WTC11 (cell line): ENCODE measurements at regions not wholly inside any gene's neighbourhood (a gene's known extent, or its start where the extent isn't known, plus 50 kb on each side); places are given as distances from the start of the nearest gene placed in this dataset.

Experiments used
- ATAC-seq: fragments of 200-7000 bp; cut with Tn5 transposase; 2 replicates; pipeline ENCODE4 v1.10.0; 2021; ENCODE audit warnings: mild to moderate bottlenecking, moderate library complexity
- CTCF ChIA-PET: fragments of 300-600 bp; sonication (Branson Sonifier 250); formaldehyde crosslinking; loops from one replicate; lab custom pipeline; 2021; ENCODE audit warnings: antibody characterized with exemption; lab: Charles Lee
- POLR2A ChIA-PET: fragments of 350-600 bp; sonication (Branson Sonifier 250); formaldehyde crosslinking; loops from one replicate; lab custom pipeline; 2021; ENCODE audit warnings: antibody characterized with exemption; lab: Charles Lee
- DNase-seq: peaks from one replicate; pipeline ENCODE4 v3.0.0; 2021; ENCODE audit warnings: low spot score
- H3K27ac Mint-ChIP-seq: 2 replicates; pipeline ENCODE4 v1.8.0; 2021; ENCODE audit warnings: mixed read lengths
- H3K27me3 Mint-ChIP-seq: 2 replicates; pipeline ENCODE4 v1.8.0; 2021; ENCODE audit warnings: low read depth, mild to moderate bottlenecking, moderate library complexity, mixed read lengths
- H3K36me3 Mint-ChIP-seq: 2 replicates; pipeline ENCODE4 v1.8.0; 2021; ENCODE audit warnings: mixed read lengths
- H3K4me1 Mint-ChIP-seq: 2 replicates; pipeline ENCODE4 v1.8.0; 2022; ENCODE audit warnings: mixed read lengths
- H3K4me3 Mint-ChIP-seq: 2 replicates; pipeline ENCODE4 v1.8.0; 2021; ENCODE audit warnings: mild to moderate bottlenecking, moderate library complexity, mixed read lengths
- H3K9me3 Mint-ChIP-seq: 2 replicates; pipeline ENCODE4 v1.8.0; 2021; ENCODE audit warnings: mixed read lengths
- FOXP1 ChIP-seq: sonication (generic); formaldehyde crosslinking; IDR thresholded peaks from 2 replicates; pipeline ENCODE4 v1.8.0; 2022; ENCODE audit warnings: missing genetic modification reagents, mild to moderate bottlenecking, moderate library complexity, borderline replicate concordance
- GTF2I ChIP-seq: fragments of 250-450 bp; sonication (Bioruptor Pico); conservative IDR thresholded peaks from 2 replicates; pipeline ENCODE4 v1.4.0; 2021; ENCODE audit warnings: mild to moderate bottlenecking
- HMGA2 ChIP-seq: fragments of 250-450 bp; sonication (Bioruptor Pico); IDR thresholded peaks from 2 replicates; pipeline ENCODE4 v1.4.0; 2021; ENCODE audit warnings: mild to moderate bottlenecking, moderate library complexity
- KAT7 ChIP-seq: sonication (generic); formaldehyde crosslinking; IDR thresholded peaks from 2 replicates; pipeline ENCODE4 v1.8.1; 2023; ENCODE audit warnings: missing genetic modification reagents, mild to moderate bottlenecking, borderline replicate concordance
- NFATC4 ChIP-seq: fragments of 250-450 bp; sonication (Bioruptor Pico); IDR thresholded peaks from 2 replicates; pipeline ENCODE4 v1.9.0; 2021; ENCODE audit warnings: mild to moderate bottlenecking
- NR2C2 ChIP-seq: sonication (generic); formaldehyde crosslinking; IDR thresholded peaks from 2 replicates; pipeline ENCODE4 v1.8.0; 2022; ENCODE audit warnings: mild to moderate bottlenecking, missing genetic modification reagents
- STAT6 ChIP-seq: sonication (generic); formaldehyde crosslinking; conservative IDR thresholded peaks from 2 replicates; pipeline ENCODE4 v1.8.1; 2023; ENCODE audit warnings: mild to moderate bottlenecking, low read depth, missing genetic modification reagents, moderate library complexity
- ZNF219 ChIP-seq: sonication (generic); formaldehyde crosslinking; IDR thresholded peaks from 2 replicates; pipeline ENCODE4 v1.8.0; 2023; ENCODE audit warnings: missing genetic modification reagents, mild to moderate bottlenecking, borderline replicate concordance
- ZNF232 ChIP-seq: sonication (generic); formaldehyde crosslinking; IDR thresholded peaks from 2 replicates; pipeline ENCODE4 v1.8.0; 2022; ENCODE audit warnings: mild to moderate bottlenecking, missing genetic modification reagents
- ZNF317 ChIP-seq: sonication (generic); formaldehyde crosslinking; IDR thresholded peaks from 2 replicates; pipeline ENCODE4 v1.8.1; 2023; ENCODE audit warnings: low read depth, mild to moderate bottlenecking, moderate library complexity, missing genetic modification reagents, borderline replicate concordance
- ZNF671 ChIP-seq: fragments of 250-450 bp; sonication (Bioruptor Pico); IDR thresholded peaks from 2 replicates; pipeline ENCODE4 v1.8.0; 2021; ENCODE audit warnings: mild to moderate bottlenecking
- ZSCAN18 ChIP-seq: fragments of 250-450 bp; sonication (Bioruptor Pico); IDR thresholded peaks from 2 replicates; pipeline ENCODE4 v2.1.2; 2022; ENCODE audit warnings: mild to moderate bottlenecking, moderate library complexity
- TF ChIP-seq, protein P1 (sequence below): sonication (generic); formaldehyde crosslinking; IDR thresholded peaks from 2 replicates; pipeline ENCODE4 v1.8.1; 2022; ENCODE audit warnings: mild to moderate bottlenecking, missing genetic modification reagents, moderate library complexity, borderline replicate concordance
- TF ChIP-seq, protein P2 (sequence below): fragments of 200-600 bp; IDR thresholded peaks from 2 replicates; pipeline ENCODE4 v1.8.0; 2022; ENCODE audit warnings: antibody characterized with exemption
- TF ChIP-seq, protein P3 (sequence below): sonication (generic); formaldehyde crosslinking; IDR thresholded peaks from 2 replicates; pipeline ENCODE4 v1.8.1; 2023; ENCODE audit warnings: mild to moderate bottlenecking, missing genetic modification reagents, moderate library complexity

GRCh38 chr12:92290886-92291285, 145.2 kb upstream of the BTG1 start (continued):
- TF ChIP-seq ZNF317 (CRISPR knock-in tag) (no peak), ZNF219 (no peak), HMGA2 (no peak), STAT6 (no peak), GTF2I (CRISPR knock-in tag) (no peak)
- TF ChIP-seq, protein P1, sequence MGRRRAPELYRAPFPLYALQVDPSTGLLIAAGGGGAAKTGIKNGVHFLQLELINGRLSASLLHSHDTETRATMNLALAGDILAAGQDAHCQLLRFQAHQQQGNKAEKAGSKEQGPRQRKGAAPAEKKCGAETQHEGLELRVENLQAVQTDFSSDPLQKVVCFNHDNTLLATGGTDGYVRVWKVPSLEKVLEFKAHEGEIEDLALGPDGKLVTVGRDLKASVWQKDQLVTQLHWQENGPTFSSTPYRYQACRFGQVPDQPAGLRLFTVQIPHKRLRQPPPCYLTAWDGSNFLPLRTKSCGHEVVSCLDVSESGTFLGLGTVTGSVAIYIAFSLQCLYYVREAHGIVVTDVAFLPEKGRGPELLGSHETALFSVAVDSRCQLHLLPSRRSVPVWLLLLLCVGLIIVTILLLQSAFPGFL (CRISPR knock-in tag) = no peak

DNA sequence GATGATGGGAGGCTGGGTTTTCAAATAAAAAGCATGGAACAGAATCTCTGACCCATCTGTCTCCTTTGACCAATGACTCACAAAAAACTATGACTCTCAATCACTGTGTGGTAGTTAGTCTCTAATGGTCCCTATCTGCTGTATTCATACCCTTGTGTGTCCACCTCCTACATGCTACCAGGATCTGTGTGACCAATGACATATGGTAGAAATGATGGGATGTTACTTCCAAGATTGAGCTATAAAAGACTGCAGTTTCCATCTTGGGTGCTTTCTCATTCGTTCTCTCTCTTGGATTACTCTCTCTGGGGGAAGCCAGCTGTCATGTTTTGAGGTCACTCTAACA, 144.7 kb upstream of the BTG1 start:
- TF ChIP-seq ZNF232 (CRISPR knock-in tag) = no peak
- TF ChIP-seq, protein P2, sequence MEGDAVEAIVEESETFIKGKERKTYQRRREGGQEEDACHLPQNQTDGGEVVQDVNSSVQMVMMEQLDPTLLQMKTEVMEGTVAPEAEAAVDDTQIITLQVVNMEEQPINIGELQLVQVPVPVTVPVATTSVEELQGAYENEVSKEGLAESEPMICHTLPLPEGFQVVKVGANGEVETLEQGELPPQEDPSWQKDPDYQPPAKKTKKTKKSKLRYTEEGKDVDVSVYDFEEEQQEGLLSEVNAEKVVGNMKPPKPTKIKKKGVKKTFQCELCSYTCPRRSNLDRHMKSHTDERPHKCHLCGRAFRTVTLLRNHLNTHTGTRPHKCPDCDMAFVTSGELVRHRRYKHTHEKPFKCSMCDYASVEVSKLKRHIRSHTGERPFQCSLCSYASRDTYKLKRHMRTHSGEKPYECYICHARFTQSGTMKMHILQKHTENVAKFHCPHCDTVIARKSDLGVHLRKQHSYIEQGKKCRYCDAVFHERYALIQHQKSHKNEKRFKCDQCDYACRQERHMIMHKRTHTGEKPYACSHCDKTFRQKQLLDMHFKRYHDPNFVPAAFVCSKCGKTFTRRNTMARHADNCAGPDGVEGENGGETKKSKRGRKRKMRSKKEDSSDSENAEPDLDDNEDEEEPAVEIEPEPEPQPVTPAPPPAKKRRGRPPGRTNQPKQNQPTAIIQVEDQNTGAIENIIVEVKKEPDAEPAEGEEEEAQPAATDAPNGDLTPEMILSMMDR = no peak
- TF ChIP-seq ZSCAN18 = no peak
- TF ChIP-seq, protein P3, sequence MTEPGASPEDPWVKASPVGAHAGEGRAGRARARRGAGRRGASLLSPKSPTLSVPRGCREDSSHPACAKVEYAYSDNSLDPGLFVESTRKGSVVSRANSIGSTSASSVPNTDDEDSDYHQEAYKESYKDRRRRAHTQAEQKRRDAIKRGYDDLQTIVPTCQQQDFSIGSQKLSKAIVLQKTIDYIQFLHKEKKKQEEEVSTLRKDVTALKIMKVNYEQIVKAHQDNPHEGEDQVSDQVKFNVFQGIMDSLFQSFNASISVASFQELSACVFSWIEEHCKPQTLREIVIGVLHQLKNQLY (CRISPR knock-in tag) = no peak
- ChIA-PET POLR2A (no interaction called here), CTCF (no interaction called here)
- H3K4me3 Mint-ChIP-seq = no peak overlapping the region
- H3K36me3 Mint-ChIP-seq = no peaks in the 10 kb centered on the region
- ATAC-seq = no peak
- H3K9me3 Mint-ChIP-seq = no peaks in the 10 kb centered on the region
- H3K27me3 Mint-ChIP-seq = no peaks in the 10 kb centered on the region
- DNase-seq = no peak
- H3K4me1 Mint-ChIP-seq = peaks cover 12% of the 10 kb centered on the region
- H3K27ac Mint-ChIP-seq = no peak overlapping the region

DNA sequence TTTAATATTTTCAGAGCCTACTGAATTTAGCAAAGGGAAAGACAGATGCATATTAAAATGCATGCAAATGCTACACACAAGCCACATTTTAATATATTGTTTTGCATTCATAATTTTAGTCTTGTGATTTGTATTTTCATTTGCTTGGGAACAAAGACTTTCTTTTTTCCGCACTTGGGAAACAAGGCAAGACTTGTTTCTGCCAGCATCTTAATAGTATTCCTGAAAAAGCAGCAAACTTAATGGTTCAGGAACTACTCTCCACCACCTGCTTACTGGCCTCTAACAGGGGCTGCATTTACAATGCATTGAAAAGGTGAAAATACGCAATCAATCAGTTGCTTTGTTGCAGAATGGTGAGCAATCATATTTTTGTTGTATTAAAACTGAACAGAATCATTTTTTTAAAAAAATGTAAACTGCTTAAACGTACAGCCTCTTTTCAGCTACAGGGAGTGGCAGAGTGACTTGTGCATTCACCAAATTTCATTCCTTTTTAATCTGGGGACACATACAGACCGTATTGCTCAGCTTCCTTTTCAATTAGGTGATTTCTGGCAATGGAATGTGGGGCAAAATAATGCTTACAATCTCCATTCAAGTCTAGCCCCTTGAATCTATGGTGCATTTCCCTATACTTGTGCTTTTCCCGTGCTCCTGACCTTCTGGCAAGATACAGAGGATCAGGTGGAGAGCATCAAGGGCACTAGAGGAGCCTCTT, 144.1 kb upstream of the BTG1 start:
- TF ChIP-seq NR2C2 (CRISPR knock-in tag) (no peak), KAT7 (no peak), ZNF671 (CRISPR knock-in tag) (no peak), FOXP1 (CRISPR knock-in tag) (no peak), ZNF219 (no peak), NFATC4 (CRISPR knock-in tag) (no peak)
- H3K4me3 Mint-ChIP-seq = no peak overlapping the region
- ChIA-PET CTCF (no interaction called here), POLR2A (no interaction called here)
- no peaks in the 10 kb centered on the region for H3K27me3 Mint-ChIP-seq
- ATAC-seq (no peak), DNase-seq (no peak)
- H3K9me3 Mint-ChIP-seq = no peaks in the 10 kb centered on the region
- H3K4me1 Mint-ChIP-seq = peaks cover 10% of the 10 kb centered on the region
- no peak overlapping the region for H3K27ac Mint-ChIP-seq
- no peaks in the 10 kb centered on the region for H3K36me3 Mint-ChIP-seq
